ENCODE measurements at regions not wholly inside any gene's neighbourhood (a gene's known extent, or its start where the extent isn't known, plus 50 kb on each side); places are given as distances from the start of the nearest gene placed in this dataset.
"Not testable (repeated sequence)": the region's sequence is repeated elsewhere in the genome, so short reads cannot be mapped to it uniquely, and the experiment has no call there.

GRCh38 chr12:74170645-74171477 is 366.8 kb upstream of the ATXN7L3B start:
- no peak for DNase-seq

GRCh38 chr12:74171478-74171909 is 366.1 kb upstream of the ATXN7L3B start:
- DNase-seq: no peak

- not testable (repeated sequence) for DNase-seq
These were observed 362.7 kb upstream of the ATXN7L3B start for GRCh38 chr12:74174961-74175360.

- DNase-seq: no peak
These were observed 352.3 kb upstream of the ATXN7L3B start for GRCh38 chr12:74185360-74185759.

- no peak for DNase-seq
These were observed 344.4 kb upstream of the ATXN7L3B start for GRCh38 chr12:74193191-74193590.

GRCh38 chr12:74204236-74204635 is 333.4 kb upstream of the ATXN7L3B start:
- DNase-seq: no peak

GRCh38 chr12:74227846-74228545 is 309.6 kb upstream of the ATXN7L3B start:
- no peak for DNase-seq

- DNase-seq: no peak
These were observed 308.0 kb upstream of the ATXN7L3B start for GRCh38 chr12:74229671-74230070.

- no peak for DNase-seq
These were observed 302.3 kb upstream of the ATXN7L3B start for GRCh38 chr12:74235342-74235741.

GRCh38 chr12:74241341-74241740 is 296.3 kb upstream of the ATXN7L3B start:
- DNase-seq: no peak

GRCh38 chr12:74242088-74242487 is 295.5 kb upstream of the ATXN7L3B start:
- DNase-seq: no peak

- DNase-seq: no peak
These were observed 292.2 kb upstream of the ATXN7L3B start for GRCh38 chr12:74245458-74245857.

- DNase-seq: no peak
These were observed 286.7 kb upstream of the ATXN7L3B start for GRCh38 chr12:74250891-74251290.

GRCh38 chr12:74253826-74254225 is 283.8 kb upstream of the ATXN7L3B start:
- not testable (repeated sequence) for DNase-seq

GRCh38 chr12:74254784-74255183 is 282.9 kb upstream of the ATXN7L3B start:
- DNase-seq: no peak

GRCh38 chr12:74259199-74259598 is 278.4 kb upstream of the ATXN7L3B start:
- no peak for DNase-seq

- no peak for DNase-seq
These were observed 272.9 kb upstream of the ATXN7L3B start for GRCh38 chr12:74264692-74265091.

- not testable (repeated sequence) for DNase-seq
These were observed 268.3 kb upstream of the ATXN7L3B start for GRCh38 chr12:74269355-74269754.

- DNase-seq: no peak
These were observed 257.4 kb upstream of the ATXN7L3B start for GRCh38 chr12:74280156-74280655.

GRCh38 chr12:74281401-74282180 is 256.0 kb upstream of the ATXN7L3B start:
- not testable (repeated sequence) for DNase-seq

GRCh38 chr12:74283646-74284045 is 254.0 kb upstream of the ATXN7L3B start:
- no peak for DNase-seq

GRCh38 chr12:74285773-74286172 is 251.9 kb upstream of the ATXN7L3B start:
- DNase-seq: no peak

GRCh38 chr12:74286254-74286653 is 251.4 kb upstream of the ATXN7L3B start:
- peak; percentile 27 for DNase-seq
